WTC11 (cell line): ENCODE measurements at regions not wholly inside any gene's neighbourhood (a gene's known extent, or its start where the extent isn't known, plus 50 kb on each side); places are given as distances from the start of the nearest gene placed in this dataset.

ENCODE experiments used
- ATAC-seq: fragments of 200-7000 bp; cut with Tn5 transposase; 2 replicates; pipeline ENCODE4 v1.10.0; 2021; ENCODE audit warnings: mild to moderate bottlenecking, moderate library complexity
- CTCF ChIA-PET: fragments of 300-600 bp; sonication (Branson Sonifier 250); formaldehyde crosslinking; loops from one replicate; lab custom pipeline; 2021; ENCODE audit warnings: antibody characterized with exemption; lab: Charles Lee
- POLR2A ChIA-PET: fragments of 350-600 bp; sonication (Branson Sonifier 250); formaldehyde crosslinking; loops from one replicate; lab custom pipeline; 2021; ENCODE audit warnings: antibody characterized with exemption; lab: Charles Lee
- DNase-seq: peaks from one replicate; pipeline ENCODE4 v3.0.0; 2021; ENCODE audit warnings: low spot score
- H3K27ac Mint-ChIP-seq: 2 replicates; pipeline ENCODE4 v1.8.0; 2021; ENCODE audit warnings: mixed read lengths
- H3K27me3 Mint-ChIP-seq: 2 replicates; pipeline ENCODE4 v1.8.0; 2021; ENCODE audit warnings: low read depth, mild to moderate bottlenecking, moderate library complexity, mixed read lengths
- H3K36me3 Mint-ChIP-seq: 2 replicates; pipeline ENCODE4 v1.8.0; 2021; ENCODE audit warnings: mixed read lengths
- H3K4me1 Mint-ChIP-seq: 2 replicates; pipeline ENCODE4 v1.8.0; 2022; ENCODE audit warnings: mixed read lengths
- H3K4me3 Mint-ChIP-seq: 2 replicates; pipeline ENCODE4 v1.8.0; 2021; ENCODE audit warnings: mild to moderate bottlenecking, moderate library complexity, mixed read lengths
- H3K9me3 Mint-ChIP-seq: 2 replicates; pipeline ENCODE4 v1.8.0; 2021; ENCODE audit warnings: mixed read lengths
- AR ChIP-seq: fragments of 250-450 bp; sonication (Bioruptor Pico); IDR thresholded peaks from 2 replicates; pipeline ENCODE4 v1.9.0; 2021; ENCODE audit warnings: mild to moderate bottlenecking
- ELF4 ChIP-seq: sonication (generic); formaldehyde crosslinking; IDR thresholded peaks from 2 replicates; pipeline ENCODE4 v1.8.1; 2022; ENCODE audit warnings: low read depth, mild to moderate bottlenecking, moderate library complexity, missing genetic modification reagents
- FOXK1 ChIP-seq: sonication (generic); formaldehyde crosslinking; IDR thresholded peaks from 2 replicates; pipeline ENCODE4 v1.8.0; 2022; ENCODE audit warnings: mild to moderate bottlenecking, moderate library complexity, missing genetic modification reagents
- FOXP1 ChIP-seq: sonication (generic); formaldehyde crosslinking; IDR thresholded peaks from 2 replicates; pipeline ENCODE4 v1.8.0; 2022; ENCODE audit warnings: missing genetic modification reagents, mild to moderate bottlenecking, moderate library complexity, borderline replicate concordance
- GABPB1 ChIP-seq: sonication (generic); formaldehyde crosslinking; IDR thresholded peaks from 2 replicates; pipeline ENCODE4 v1.8.1; 2023; ENCODE audit warnings: mild to moderate bottlenecking, missing genetic modification reagents
- OVOL2 ChIP-seq: fragments of 250-450 bp; sonication (Bioruptor Pico); IDR thresholded peaks from 2 replicates; pipeline ENCODE4 v1.9.0; 2021; ENCODE audit warnings: mild to moderate bottlenecking, borderline replicate concordance
- PRRX2 ChIP-seq: fragments of 250-450 bp; sonication (Bioruptor Pico); IDR thresholded peaks from 2 replicates; pipeline ENCODE4 v1.8.0; 2021; ENCODE audit warnings: mild to moderate bottlenecking
- SOX15 ChIP-seq: fragments of 250-450 bp; sonication (Bioruptor Pico); IDR thresholded peaks from 2 replicates; pipeline ENCODE4 v1.9.0; 2021; ENCODE audit warnings: mild to moderate bottlenecking
- STAT6 ChIP-seq: sonication (generic); formaldehyde crosslinking; conservative IDR thresholded peaks from 2 replicates; pipeline ENCODE4 v1.8.1; 2023; ENCODE audit warnings: mild to moderate bottlenecking, low read depth, missing genetic modification reagents, moderate library complexity
- TP53 ChIP-seq: sonication (generic); formaldehyde crosslinking; IDR thresholded peaks from 2 replicates; pipeline ENCODE4 v1.8.1; 2023; ENCODE audit warnings: mild to moderate bottlenecking, missing genetic modification reagents
- USF2 ChIP-seq: sonication (generic); formaldehyde crosslinking; IDR thresholded peaks from 2 replicates; pipeline ENCODE4 v1.8.1; 2023; ENCODE audit warnings: mild to moderate bottlenecking, missing genetic modification reagents, moderate library complexity
- ZNF138 ChIP-seq: sonication (generic); formaldehyde crosslinking; conservative IDR thresholded peaks from 2 replicates; pipeline ENCODE4 v1.8.1; 2022; ENCODE audit warnings: mild to moderate bottlenecking, moderate library complexity, missing genetic modification reagents
- ZNF532 ChIP-seq: fragments of 250-450 bp; sonication (Bioruptor Pico); IDR thresholded peaks from 2 replicates; pipeline ENCODE4 v1.9.0; 2021; ENCODE audit warnings: mild to moderate bottlenecking, borderline replicate concordance
- ZSCAN18 ChIP-seq: fragments of 250-450 bp; sonication (Bioruptor Pico); IDR thresholded peaks from 2 replicates; pipeline ENCODE4 v2.1.2; 2022; ENCODE audit warnings: mild to moderate bottlenecking, moderate library complexity

GRCh38 chr18:45276878-45277277 is 338.4 kb upstream of the SLC14A2 start (continued):
- no peak for TF ChIP-seq STAT6 (CRISPR knock-in tag)

- TF ChIP-seq FOXK1: no peak
- TF ChIP-seq GABPB1: no peak
- no peak for TF ChIP-seq FOXP1 (CRISPR knock-in tag)
- TF ChIP-seq SOX15 (CRISPR knock-in tag): no peak
- TF ChIP-seq PRRX2: no peak
- no peak for TF ChIP-seq TP53 (CRISPR knock-in tag)
- ChIA-PET CTCF (no interaction called here), POLR2A (no interaction called here)
- H3K36me3 Mint-ChIP-seq: no peaks in the 10 kb centered on the region
- H3K27me3 Mint-ChIP-seq: no peaks in the 10 kb centered on the region; the same call in 1 of the 2 replicates
- no peak overlapping the region for H3K4me3 Mint-ChIP-seq
- ATAC-seq (no peak), DNase-seq (no peak)
- H3K27ac Mint-ChIP-seq: no peak overlapping the region
- H3K9me3 Mint-ChIP-seq: peaks cover 4% of the 10 kb centered on the region; the same call in 1 of the 2 replicates
- no peaks in the 10 kb centered on the region for H3K4me1 Mint-ChIP-seq
Observed at GRCh38 chr18:45277908-45278307, 337.4 kb upstream of the SLC14A2 start.

- peaks cover 3% of the 10 kb centered on the region; the same call in 1 of the 2 replicates for H3K9me3 Mint-ChIP-seq
- POLR2A ChIA-PET: no interaction called here
- H3K4me1 Mint-ChIP-seq: peaks cover 3% of the 10 kb centered on the region; the same call in 1 of the 2 replicates
- no peaks in the 10 kb centered on the region for H3K36me3 Mint-ChIP-seq
- ATAC-seq (no peak), DNase-seq (no peak)
- TF ChIP-seq FOXK1 (no peak), AR (CRISPR knock-in tag) (no peak), ZNF138 (CRISPR knock-in tag) (no peak), USF2 (CRISPR knock-in tag) (no peak), ZSCAN18 (CRISPR knock-in tag) (no peak), ZNF532 (CRISPR knock-in tag) (no peak), ELF4 (CRISPR knock-in tag) (no peak), OVOL2 (no peak)
- H3K4me3 Mint-ChIP-seq: no peak overlapping the region
- no peaks in the 10 kb centered on the region; the same call in 1 of the 2 replicates for H3K27me3 Mint-ChIP-seq
- H3K27ac Mint-ChIP-seq: no peak overlapping the region
- CTCF ChIA-PET: interaction anchor here (1.4 kb wide), 1 partner anchor 105 kb away, joined by 4 read pairs; no protein-coding TSS in a partner anchor
Observed at GRCh38 chr18:45280481-45281276, 334.6 kb upstream of the SLC14A2 start.
